Loucy (cell line): ENCODE measurements at regions not wholly inside any gene's neighbourhood (a gene's known extent, or its start where the extent isn't known, plus 50 kb on each side); places are given as distances from the start of the nearest gene placed in this dataset.

Experiments
- CTCF ChIP-seq: fragments of 200-600 bp; sonication (generic); conservative IDR thresholded peaks from 2 replicates; pipeline ENCODE4 v1.5.1; 2014; ENCODE audit warnings: mild to moderate bottlenecking, antibody characterized with exemption, low read length
- EZH2phosphoT487 ChIP-seq: fragments of 200-600 bp; IDR thresholded peaks from 2 replicates; pipeline ENCODE4 v1.6.1; 2018; ENCODE audit warnings: antibody characterized with exemption, mild to moderate bottlenecking, moderate library complexity, borderline replicate concordance

GRCh38 chr15:38163658-38164057 lies 89.0 kb upstream of the SPRED1 start:
- TF ChIP-seq CTCF = no peak
- TF ChIP-seq EZH2phosphoT487 = no peak
